ENCODE measurements at regions not wholly inside any gene's neighbourhood (a gene's known extent, or its start where the extent isn't known, plus 50 kb on each side); places are given as distances from the start of the nearest gene placed in this dataset.
A peak's percentile ranks its signal among the peaks of the same experiment; 100 is the strongest.

- DNase-seq (ENCODE audit: low read depth): peak; percentile 21
- TF ChIP-seq CTCF (IDR thresholded peaks at IDR 0.05; ENCODE audit: insufficient read depth, low read depth, low read length, missing control alignments): no peak
- no peak overlapping the region for H3K4me3 ChIP-seq (ENCODE audit: low read length)
Measured at GRCh38 chr4:60605646-60606354, 594.3 kb upstream of the ADGRL3 start.

GRCh38 chr4:60611762-60612496 is 588.2 kb upstream of the ADGRL3 start:
- DNase-seq (ENCODE audit: low read depth): peak; percentile 99

GRCh38 chr4:60617731-60618130 is 582.4 kb upstream of the ADGRL3 start:
- no peak for DNase-seq (ENCODE audit: low read depth)
- TF ChIP-seq CTCF (IDR thresholded peaks at IDR 0.05; ENCODE audit: insufficient read depth, low read depth, low read length, missing control alignments): no peak
- H3K4me3 ChIP-seq (ENCODE audit: low read length): no peak overlapping the region

More at GRCh38 chr4:60611762-60612496, 588.2 kb upstream of the ADGRL3 start:
- H3K4me3 ChIP-seq (ENCODE audit: low read length): no peak overlapping the region
- no peak for TF ChIP-seq CTCF (IDR thresholded peaks at IDR 0.05; ENCODE audit: insufficient read depth, low read depth, low read length, missing control alignments)

GRCh38 chr4:60619531-60620305 is 580.4 kb upstream of the ADGRL3 start:
- no peak overlapping the region for H3K4me3 ChIP-seq (ENCODE audit: low read length)
- TF ChIP-seq CTCF (IDR thresholded peaks at IDR 0.05; ENCODE audit: insufficient read depth, low read depth, low read length, missing control alignments): no peak
- no peak for DNase-seq (ENCODE audit: low read depth)

GRCh38 chr4:60637976-60638375 is 562.1 kb upstream of the ADGRL3 start:
- DNase-seq (ENCODE audit: low read depth): no peak
- H3K4me3 ChIP-seq (ENCODE audit: low read length): no peak overlapping the region
- no peak for TF ChIP-seq CTCF (IDR thresholded peaks at IDR 0.05; ENCODE audit: insufficient read depth, low read depth, low read length, missing control alignments)

GRCh38 chr4:60648774-60649173 is 551.4 kb upstream of the ADGRL3 start:
- no peak overlapping the region for H3K4me3 ChIP-seq (ENCODE audit: low read length)
- DNase-seq (ENCODE audit: low read depth): peak; percentile 88
- no peak for TF ChIP-seq CTCF (IDR thresholded peaks at IDR 0.05; ENCODE audit: insufficient read depth, low read depth, low read length, missing control alignments)
